ENCODE measurements at regions not wholly inside any gene's neighbourhood (a gene's known extent, or its start where the extent isn't known, plus 50 kb on each side); places are given as distances from the start of the nearest gene placed in this dataset.

DNA sequence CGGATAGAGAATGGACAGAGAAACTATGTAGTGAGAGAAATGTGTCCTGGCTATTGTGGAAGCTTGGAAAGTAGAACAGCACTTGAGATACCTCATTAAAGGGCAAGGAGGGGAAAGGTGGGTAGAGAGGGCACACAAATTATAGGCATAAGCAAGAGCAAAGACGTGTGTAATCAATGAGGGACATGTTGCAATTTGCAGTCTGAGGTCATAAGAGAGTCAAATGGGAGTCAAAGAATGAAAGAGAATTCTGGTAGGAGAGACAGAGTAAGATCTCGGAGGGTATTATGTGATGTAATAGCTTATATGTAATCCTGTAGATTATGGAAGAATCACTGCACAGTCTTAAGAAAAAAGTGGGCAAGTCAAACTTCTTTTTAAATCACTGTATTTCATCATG, 312.0 kb upstream of the RGMB start:
- Histone ChIP-seq H3K9me3 (ENCODE audit: control insufficient read depth, insufficient read depth, low read depth, low read length) (no peaks in the 10 kb centered on the region), H3K27ac (ENCODE audit: low read depth, low read length) (no peak overlapping the region), H3K4me1 (ENCODE audit: control insufficient read depth, insufficient read depth, low read length) (no peaks in the 10 kb centered on the region), H3K27me3 (ENCODE audit: control insufficient read depth, insufficient read depth, low read length) (no peaks in the 10 kb centered on the region), H3K36me3 (ENCODE audit: control insufficient read depth, insufficient read depth, low read length) (no peaks in the 10 kb centered on the region), H3K4me3 (ENCODE audit: low read depth, low read length) (no peak overlapping the region), H3K9ac (ENCODE audit: low read length) (no peak overlapping the region)

DNA sequence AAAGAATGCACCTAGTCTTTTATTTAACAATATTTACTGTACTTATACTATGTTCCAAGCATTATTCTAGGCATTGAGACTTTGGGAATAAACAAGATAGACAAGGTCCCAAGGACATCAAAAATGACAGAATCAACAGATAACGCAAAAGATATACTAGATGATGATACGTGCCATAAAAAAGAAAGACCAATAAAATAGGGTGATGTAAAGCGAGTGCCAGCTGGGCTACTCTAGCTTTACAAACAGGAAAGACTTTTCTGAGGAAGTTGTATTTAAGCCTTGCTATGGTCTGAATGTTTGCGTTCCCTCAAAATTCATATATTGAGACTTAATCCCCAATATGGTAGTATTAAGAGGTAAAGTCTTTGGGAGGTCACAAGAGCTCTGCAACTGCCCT, 310.2 kb upstream of the RGMB start:
- H3K4me3 ChIP-seq (ENCODE audit: low read depth, low read length): no peak overlapping the region
- no peaks in the 10 kb centered on the region for H3K4me1 ChIP-seq (ENCODE audit: control insufficient read depth, insufficient read depth, low read length)
- no peak overlapping the region for H3K27ac ChIP-seq (ENCODE audit: low read depth, low read length)
- H3K36me3 ChIP-seq (ENCODE audit: control insufficient read depth, insufficient read depth, low read length): no peaks in the 10 kb centered on the region
- H3K27me3 ChIP-seq (ENCODE audit: control insufficient read depth, insufficient read depth, low read length): no peaks in the 10 kb centered on the region
- no peak overlapping the region for H3K9ac ChIP-seq (ENCODE audit: low read length)
- H3K9me3 ChIP-seq (ENCODE audit: control insufficient read depth, insufficient read depth, low read depth, low read length): no peaks in the 10 kb centered on the region

DNA sequence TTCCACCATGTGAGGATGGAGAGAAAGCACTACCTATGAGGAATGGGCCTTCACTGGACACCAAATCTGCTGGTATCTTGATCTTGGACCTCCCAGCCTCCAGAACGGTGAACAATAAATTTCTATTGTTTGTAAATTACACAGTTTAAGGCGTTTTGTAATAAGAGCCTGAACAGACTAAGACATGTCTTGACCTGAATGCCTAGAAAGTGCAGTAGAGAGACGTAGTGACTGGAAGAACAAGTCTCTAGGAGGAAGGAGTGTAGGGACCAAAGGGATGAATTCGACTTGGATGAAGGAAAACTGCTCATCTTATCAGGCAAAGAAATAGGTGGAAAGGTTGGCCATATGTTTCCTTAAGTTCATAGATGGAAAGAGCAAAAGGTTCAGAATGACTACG, 309.8 kb upstream of the RGMB start:
- Histone ChIP-seq H3K36me3 (ENCODE audit: control insufficient read depth, insufficient read depth, low read length) (no peaks in the 10 kb centered on the region), H3K9ac (ENCODE audit: low read length) (no peak overlapping the region), H3K27ac (ENCODE audit: low read depth, low read length) (no peak overlapping the region), H3K4me3 (ENCODE audit: low read depth, low read length) (no peak overlapping the region), H3K9me3 (ENCODE audit: control insufficient read depth, insufficient read depth, low read depth, low read length) (no peaks in the 10 kb centered on the region), H3K27me3 (ENCODE audit: control insufficient read depth, insufficient read depth, low read length) (no peaks in the 10 kb centered on the region), H3K4me1 (ENCODE audit: control insufficient read depth, insufficient read depth, low read length) (no peaks in the 10 kb centered on the region)

DNA sequence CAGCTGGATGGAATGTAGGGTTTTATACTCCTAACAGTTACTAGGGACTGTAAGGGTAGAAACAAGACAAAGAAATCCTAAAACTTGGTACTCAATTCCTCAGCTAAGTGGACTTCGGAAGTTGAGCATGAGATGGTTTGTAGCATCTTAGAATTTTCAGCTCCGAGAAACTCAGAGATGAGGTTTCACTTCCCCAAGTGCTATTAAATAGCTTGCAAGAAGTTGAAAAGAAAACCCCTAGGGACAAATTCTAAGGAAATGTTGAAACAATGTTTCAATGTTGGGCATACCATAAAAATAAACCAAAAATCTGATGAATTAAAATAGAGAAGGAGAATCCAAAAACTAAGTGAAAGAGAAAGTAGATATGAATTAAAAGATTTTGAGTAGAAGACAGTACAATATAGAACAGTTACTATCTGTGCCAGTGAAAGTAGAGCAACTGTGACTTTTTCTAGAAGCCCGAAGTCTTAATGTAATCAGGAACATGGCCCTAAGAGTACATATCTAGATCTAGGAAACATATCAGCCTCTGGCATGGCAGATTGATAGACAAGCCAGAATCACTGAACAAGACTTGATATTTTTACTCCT, 308.6 kb upstream of the RGMB start:
- Histone ChIP-seq H3K27me3 (ENCODE audit: control insufficient read depth, insufficient read depth, low read length) (no peaks in the 10 kb centered on the region), H3K4me3 (ENCODE audit: low read depth, low read length) (no peak overlapping the region), H3K9ac (ENCODE audit: low read length) (no peak overlapping the region), H3K4me1 (ENCODE audit: control insufficient read depth, insufficient read depth, low read length) (no peaks in the 10 kb centered on the region), H3K9me3 (ENCODE audit: control insufficient read depth, insufficient read depth, low read depth, low read length) (no peaks in the 10 kb centered on the region), H3K27ac (ENCODE audit: low read depth, low read length) (no peak overlapping the region), H3K36me3 (ENCODE audit: control insufficient read depth, insufficient read depth, low read length) (no peaks in the 10 kb centered on the region)

DNA sequence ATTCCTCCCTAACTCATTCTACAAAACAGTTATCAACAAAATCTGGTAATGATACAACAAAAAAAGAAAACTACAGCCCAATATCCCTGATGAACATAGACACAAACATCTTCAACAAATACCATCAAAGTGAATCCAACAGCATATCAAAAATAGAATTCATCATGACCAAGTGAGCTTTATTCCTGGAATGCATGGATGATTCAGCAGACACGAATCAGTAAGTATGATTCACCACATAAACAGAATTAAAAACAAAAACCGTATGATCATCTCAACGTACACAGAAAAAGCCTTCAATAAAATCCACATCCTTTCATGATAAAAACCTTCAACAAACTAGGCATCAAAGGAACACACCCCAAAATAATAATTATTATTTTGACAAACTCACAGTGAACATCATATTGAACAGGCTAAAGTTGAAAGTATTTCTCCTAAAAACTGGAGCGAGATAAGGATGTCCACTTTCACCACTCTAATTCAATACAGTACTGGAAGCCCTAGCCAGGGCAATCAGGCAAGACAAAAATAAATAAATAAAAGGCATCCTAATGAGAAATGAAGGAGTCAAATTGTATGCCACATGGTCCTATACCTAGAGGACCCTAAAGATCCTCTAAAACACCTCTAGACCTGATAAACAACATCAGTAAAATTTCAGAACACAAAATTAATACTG, 305.1 kb upstream of the RGMB start:
- no peak overlapping the region for H3K4me3 ChIP-seq (ENCODE audit: low read depth, low read length)
- no peaks in the 10 kb centered on the region for H3K27me3 ChIP-seq (ENCODE audit: control insufficient read depth, insufficient read depth, low read length)
- H3K36me3 ChIP-seq (ENCODE audit: control insufficient read depth, insufficient read depth, low read length): no peaks in the 10 kb centered on the region
- no peaks in the 10 kb centered on the region for H3K9me3 ChIP-seq (ENCODE audit: control insufficient read depth, insufficient read depth, low read depth, low read length)
- no peaks in the 10 kb centered on the region for H3K4me1 ChIP-seq (ENCODE audit: control insufficient read depth, insufficient read depth, low read length)
- no peak overlapping the region for H3K27ac ChIP-seq (ENCODE audit: low read depth, low read length)
- no peak overlapping the region for H3K9ac ChIP-seq (ENCODE audit: low read length)

DNA sequence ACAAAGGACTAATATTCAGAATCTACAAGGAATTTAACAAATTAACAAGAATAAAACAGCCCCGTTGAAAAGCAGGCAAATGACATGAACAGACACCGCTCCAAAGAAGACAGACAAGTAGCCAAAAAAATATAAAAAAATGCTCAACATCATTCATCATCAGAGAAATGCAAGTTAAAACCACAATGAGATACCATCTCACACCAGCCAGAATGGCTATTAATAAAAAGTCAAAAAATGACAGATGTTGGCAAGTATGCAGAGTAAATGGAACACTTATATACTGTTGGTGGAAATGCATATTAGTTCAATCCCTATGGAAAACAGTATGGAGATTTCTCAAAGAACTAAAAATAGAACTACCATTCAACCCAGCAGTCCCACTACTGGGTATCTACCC, 302.7 kb upstream of the RGMB start:
- Histone ChIP-seq H3K9me3 (ENCODE audit: control insufficient read depth, insufficient read depth, low read depth, low read length) (no peaks in the 10 kb centered on the region), H3K9ac (ENCODE audit: low read length) (no peak overlapping the region), H3K36me3 (ENCODE audit: control insufficient read depth, insufficient read depth, low read length) (no peaks in the 10 kb centered on the region), H3K4me1 (ENCODE audit: control insufficient read depth, insufficient read depth, low read length) (no peaks in the 10 kb centered on the region), H3K27me3 (ENCODE audit: control insufficient read depth, insufficient read depth, low read length) (no peaks in the 10 kb centered on the region), H3K27ac (ENCODE audit: low read depth, low read length) (no peak overlapping the region), H3K4me3 (ENCODE audit: low read depth, low read length) (no peak overlapping the region)

DNA sequence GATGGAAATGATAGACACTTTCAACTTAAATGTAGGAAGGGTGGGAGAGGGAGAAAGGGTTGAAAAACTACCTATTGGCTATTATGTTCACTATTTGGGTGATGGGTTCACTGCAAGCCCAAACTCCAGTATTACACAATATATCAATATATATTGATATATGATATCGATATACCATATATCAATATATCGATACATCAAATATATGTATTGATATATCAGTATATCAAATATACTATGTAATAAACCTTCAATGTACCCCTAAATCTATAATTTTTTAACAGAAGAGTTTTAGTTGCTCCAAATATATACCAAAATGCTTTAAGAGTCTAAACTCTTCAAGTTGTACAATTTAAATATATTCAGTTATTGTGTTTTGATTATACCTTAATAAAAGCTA, 302.0 kb upstream of the RGMB start:
- H3K4me3 ChIP-seq (ENCODE audit: low read depth, low read length): no peak overlapping the region
- H3K9me3 ChIP-seq (ENCODE audit: control insufficient read depth, insufficient read depth, low read depth, low read length): no peaks in the 10 kb centered on the region
- no peak overlapping the region for H3K27ac ChIP-seq (ENCODE audit: low read depth, low read length)
- no peaks in the 10 kb centered on the region for H3K36me3 ChIP-seq (ENCODE audit: control insufficient read depth, insufficient read depth, low read length)
- H3K9ac ChIP-seq (ENCODE audit: low read length): no peak overlapping the region
- H3K27me3 ChIP-seq (ENCODE audit: control insufficient read depth, insufficient read depth, low read length): no peaks in the 10 kb centered on the region
- no peaks in the 10 kb centered on the region for H3K4me1 ChIP-seq (ENCODE audit: control insufficient read depth, insufficient read depth, low read length)

DNA sequence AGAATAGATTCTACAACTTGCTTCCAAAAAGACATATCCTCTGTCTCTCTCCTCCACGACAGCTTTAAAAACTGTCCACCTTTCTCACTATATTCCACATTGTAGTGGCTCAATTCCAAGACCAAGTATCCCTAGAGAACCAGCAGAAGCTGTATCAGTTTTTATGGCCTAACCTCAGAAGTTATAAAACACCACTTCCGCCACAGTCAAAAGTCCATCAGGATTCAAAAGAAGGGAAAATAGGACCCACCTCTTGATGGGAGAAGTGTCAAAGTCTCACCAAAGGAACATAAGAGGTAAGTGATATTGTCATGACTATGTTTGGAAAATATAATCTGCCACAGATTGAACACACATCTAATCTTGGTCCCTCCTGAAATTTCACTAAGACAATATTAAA, 299.2 kb upstream of the RGMB start:
- H3K4me3 ChIP-seq (ENCODE audit: low read depth, low read length): no peak overlapping the region
- H3K9me3 ChIP-seq (ENCODE audit: control insufficient read depth, insufficient read depth, low read depth, low read length): no peaks in the 10 kb centered on the region
- H3K36me3 ChIP-seq (ENCODE audit: control insufficient read depth, insufficient read depth, low read length): no peaks in the 10 kb centered on the region
- no peak overlapping the region for H3K27ac ChIP-seq (ENCODE audit: low read depth, low read length)
- H3K27me3 ChIP-seq (ENCODE audit: control insufficient read depth, insufficient read depth, low read length): no peaks in the 10 kb centered on the region
- H3K9ac ChIP-seq (ENCODE audit: low read length): no peak overlapping the region
- H3K4me1 ChIP-seq (ENCODE audit: control insufficient read depth, insufficient read depth, low read length): no peaks in the 10 kb centered on the region

DNA sequence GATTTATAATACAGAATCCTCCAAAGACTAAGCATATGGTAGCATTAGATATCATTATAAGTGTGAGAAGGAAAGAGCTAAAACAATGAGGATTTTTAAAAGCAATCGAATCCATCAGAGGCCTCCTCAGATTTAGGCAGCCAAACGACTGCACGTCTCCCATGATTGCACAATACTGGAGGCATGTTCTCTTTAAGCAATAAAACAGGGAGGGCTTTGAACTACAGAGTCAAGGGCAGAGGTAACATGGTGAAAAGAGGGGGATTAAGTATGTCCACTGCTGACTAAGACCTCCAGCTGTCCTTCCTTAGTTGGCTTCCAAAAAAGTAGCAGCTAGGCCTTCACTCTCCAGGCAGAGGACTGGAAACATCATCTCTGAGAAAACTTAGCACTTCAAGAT, 298.7 kb upstream of the RGMB start:
- Histone ChIP-seq H3K27me3 (ENCODE audit: control insufficient read depth, insufficient read depth, low read length) (no peaks in the 10 kb centered on the region), H3K4me3 (ENCODE audit: low read depth, low read length) (no peak overlapping the region), H3K4me1 (ENCODE audit: control insufficient read depth, insufficient read depth, low read length) (no peaks in the 10 kb centered on the region), H3K36me3 (ENCODE audit: control insufficient read depth, insufficient read depth, low read length) (no peaks in the 10 kb centered on the region), H3K9ac (ENCODE audit: low read length) (no peak overlapping the region), H3K9me3 (ENCODE audit: control insufficient read depth, insufficient read depth, low read depth, low read length) (no peaks in the 10 kb centered on the region), H3K27ac (ENCODE audit: low read depth, low read length) (no peak overlapping the region)

DNA sequence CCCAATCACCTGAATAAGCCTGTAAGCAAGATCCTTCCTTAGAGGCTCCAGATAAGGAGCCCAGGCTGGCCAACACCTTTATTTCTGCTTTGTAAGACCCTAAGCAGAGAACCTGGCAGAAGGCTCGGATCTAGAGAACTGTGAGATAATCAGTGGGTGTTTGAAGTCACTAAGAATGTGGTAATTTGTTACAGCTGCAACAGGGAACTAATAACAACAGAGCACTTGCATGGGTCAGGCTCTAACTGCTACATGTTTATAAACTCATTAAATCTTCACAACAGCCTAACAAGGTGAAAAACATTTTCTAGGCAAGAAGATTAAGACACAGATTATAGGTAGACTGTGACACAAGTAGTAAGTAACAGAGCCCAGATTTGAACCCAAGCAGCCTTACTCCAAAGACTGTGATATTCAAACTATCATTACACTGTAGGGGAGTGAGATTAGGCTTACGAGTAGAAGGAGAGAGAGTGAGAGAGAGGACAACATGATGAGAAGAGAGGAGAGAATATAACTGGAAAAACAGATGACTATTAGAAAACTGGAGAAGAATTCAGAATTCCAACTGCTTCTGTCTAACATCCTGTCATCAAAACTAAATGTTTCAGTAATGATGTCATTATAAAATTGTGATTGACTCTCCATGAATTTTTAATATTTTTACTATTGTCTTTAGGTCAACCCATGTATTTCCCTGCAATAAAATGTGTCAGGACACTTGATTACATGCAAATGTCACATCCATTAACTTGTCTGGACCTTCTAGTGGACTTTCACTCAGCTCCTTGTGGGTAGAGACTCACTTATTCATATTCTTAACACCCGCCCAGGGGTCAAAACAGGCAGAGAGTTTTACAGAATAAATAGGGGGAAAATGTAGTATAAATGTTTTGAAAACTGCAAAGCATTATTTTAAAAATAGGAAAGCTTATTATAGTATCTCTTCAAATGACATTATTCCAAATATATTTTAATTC, 290.9 kb upstream of the RGMB start:
- Histone ChIP-seq H3K27me3 (ENCODE audit: control insufficient read depth, insufficient read depth, low read length) (no peaks in the 10 kb centered on the region), H3K9me3 (ENCODE audit: control insufficient read depth, insufficient read depth, low read depth, low read length) (peaks cover 1% of the 10 kb centered on the region; the same call in 1 of the 2 replicates), H3K27ac (ENCODE audit: low read depth, low read length) (no peak overlapping the region), H3K36me3 (ENCODE audit: control insufficient read depth, insufficient read depth, low read length) (no peaks in the 10 kb centered on the region), H3K9ac (ENCODE audit: low read length) (no peak overlapping the region), H3K4me3 (ENCODE audit: low read depth, low read length) (no peak overlapping the region), H3K4me1 (ENCODE audit: control insufficient read depth, insufficient read depth, low read length) (no peaks in the 10 kb centered on the region)

DNA sequence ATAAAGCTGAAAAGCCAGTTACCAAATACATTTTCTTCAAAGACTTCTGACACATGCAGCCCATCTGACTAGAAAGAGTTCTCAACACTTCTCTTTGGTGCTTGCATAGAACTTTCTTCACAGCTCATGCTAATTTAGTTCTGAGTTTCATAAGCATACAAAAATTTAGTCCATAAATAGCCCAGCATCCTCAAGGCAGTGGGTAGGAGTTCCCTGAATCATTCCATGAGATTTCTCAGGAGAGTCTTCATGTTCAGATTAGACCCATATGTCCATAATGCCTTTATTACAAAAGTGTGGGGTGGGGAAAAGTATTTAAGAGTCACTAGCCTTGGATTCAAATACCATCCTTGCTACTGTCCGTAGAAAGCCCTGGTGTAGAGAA, 290.2 kb upstream of the RGMB start:
- Histone ChIP-seq H3K9me3 (ENCODE audit: control insufficient read depth, insufficient read depth, low read depth, low read length) (peaks cover 8% of the 10 kb centered on the region), H3K4me1 (ENCODE audit: control insufficient read depth, insufficient read depth, low read length) (no peaks in the 10 kb centered on the region), H3K27ac (ENCODE audit: low read depth, low read length) (no peak overlapping the region), H3K9ac (ENCODE audit: low read length) (no peak overlapping the region), H3K4me3 (ENCODE audit: low read depth, low read length) (no peak overlapping the region), H3K27me3 (ENCODE audit: control insufficient read depth, insufficient read depth, low read length) (no peaks in the 10 kb centered on the region), H3K36me3 (ENCODE audit: control insufficient read depth, insufficient read depth, low read length) (no peaks in the 10 kb centered on the region)

All from HUES6 (cell line).